ENCODE measurements at regions not wholly inside any gene's neighbourhood (a gene's known extent, or its start where the extent isn't known, plus 50 kb on each side); places are given as distances from the start of the nearest gene placed in this dataset.

- Histone ChIP-seq H3K9me2 (replicated peaks; ENCODE audit: control insufficient read depth, low read length) (no peaks in the 10 kb centered on the region), H3K36me3 (ENCODE audit: control insufficient read depth, low read length) (no peaks in the 10 kb centered on the region), H3K27me3 (ENCODE audit: control insufficient read depth, low read length) (no peaks in the 10 kb centered on the region), H4K20me1 (ENCODE audit: control insufficient read depth, insufficient read depth, low read depth, low read length) (no peaks in the 10 kb centered on the region), H3K27ac (ENCODE audit: low read depth, low read length) (no peak overlapping the region), H3K4me3 (ENCODE audit: low read length) (no peak overlapping the region), H3F3A (ENCODE audit: control insufficient read depth, insufficient read depth) (no peaks in the 10 kb centered on the region), H3K4me1 (ENCODE audit: control insufficient read depth, low read length) (no peaks in the 10 kb centered on the region), H3K79me2 (ENCODE audit: control insufficient read depth, low read length) (no peaks in the 10 kb centered on the region), H3K4me2 (ENCODE audit: low read length) (no peak overlapping the region), H3K9me3 (ENCODE audit: control insufficient read depth, insufficient read depth, low read length) (no peaks in the 10 kb centered on the region)
- TF ChIP-seq EZH2phosphoT487 (IDR thresholded peaks at IDR 0.05; ENCODE audit: borderline replicate concordance, low read length) (no peak), CTCF (IDR thresholded peaks at IDR 0.05; ENCODE audit: low read depth, low read length, poor library complexity, severe bottlenecking) (no peak)
These were observed 221.7 kb upstream of the LYZL1 start for GRCh38 chr10:29067161-29067560.

GRCh38 chr10:29067628-29068027 is 221.2 kb upstream of the LYZL1 start:
- H3K27me3 ChIP-seq (ENCODE audit: control insufficient read depth, low read length) = no peaks in the 10 kb centered on the region
- H3K36me3 ChIP-seq (ENCODE audit: control insufficient read depth, low read length) = no peaks in the 10 kb centered on the region
- H3K4me1 ChIP-seq (ENCODE audit: control insufficient read depth, low read length) = no peaks in the 10 kb centered on the region
- H3K9me3 ChIP-seq (ENCODE audit: control insufficient read depth, insufficient read depth, low read length) = no peaks in the 10 kb centered on the region
- TF ChIP-seq EZH2phosphoT487 (IDR thresholded peaks at IDR 0.05; ENCODE audit: borderline replicate concordance, low read length) (no peak), CTCF (IDR thresholded peaks at IDR 0.05; ENCODE audit: low read depth, low read length, poor library complexity, severe bottlenecking) (no peak)
- no peaks in the 10 kb centered on the region for H3F3A ChIP-seq (ENCODE audit: control insufficient read depth, insufficient read depth)
- H3K4me2 ChIP-seq (ENCODE audit: low read length) = no peak overlapping the region
- no peaks in the 10 kb centered on the region for H4K20me1 ChIP-seq (ENCODE audit: control insufficient read depth, insufficient read depth, low read depth, low read length)
- no peaks in the 10 kb centered on the region for H3K79me2 ChIP-seq (ENCODE audit: control insufficient read depth, low read length)
- H3K9me2 ChIP-seq (replicated peaks; ENCODE audit: control insufficient read depth, low read length) = no peaks in the 10 kb centered on the region
- H3K4me3 ChIP-seq (ENCODE audit: low read length) = no peak overlapping the region
- H3K27ac ChIP-seq (ENCODE audit: low read depth, low read length) = no peak overlapping the region

- Histone ChIP-seq H3K36me3 (ENCODE audit: control insufficient read depth, low read length) (no peaks in the 10 kb centered on the region), H3F3A (ENCODE audit: control insufficient read depth, insufficient read depth) (no peaks in the 10 kb centered on the region), H3K27ac (ENCODE audit: low read depth, low read length) (no peak overlapping the region), H3K4me2 (ENCODE audit: low read length) (no peak overlapping the region), H3K79me2 (ENCODE audit: control insufficient read depth, low read length) (no peaks in the 10 kb centered on the region), H3K27me3 (ENCODE audit: control insufficient read depth, low read length) (no peaks in the 10 kb centered on the region), H3K4me1 (ENCODE audit: control insufficient read depth, low read length) (no peaks in the 10 kb centered on the region), H4K20me1 (ENCODE audit: control insufficient read depth, insufficient read depth, low read depth, low read length) (no peaks in the 10 kb centered on the region), H3K4me3 (ENCODE audit: low read length) (no peak overlapping the region), H3K9me2 (replicated peaks; ENCODE audit: control insufficient read depth, low read length) (no peaks in the 10 kb centered on the region), H3K9me3 (ENCODE audit: control insufficient read depth, insufficient read depth, low read length) (no peaks in the 10 kb centered on the region)
- no peak for TF ChIP-seq EZH2phosphoT487 (IDR thresholded peaks at IDR 0.05; ENCODE audit: borderline replicate concordance, low read length)
- TF ChIP-seq CTCF (IDR thresholded peaks at IDR 0.05; ENCODE audit: low read depth, low read length, poor library complexity, severe bottlenecking) = no peak
These were observed 220.6 kb upstream of the LYZL1 start for GRCh38 chr10:29068302-29068701.

GRCh38 chr10:29068966-29069365 is 219.9 kb upstream of the LYZL1 start:
- Histone ChIP-seq H3K9me2 (replicated peaks; ENCODE audit: control insufficient read depth, low read length) (no peaks in the 10 kb centered on the region), H3K27ac (ENCODE audit: low read depth, low read length) (no peak overlapping the region), H3K36me3 (ENCODE audit: control insufficient read depth, low read length) (no peaks in the 10 kb centered on the region), H3K9me3 (ENCODE audit: control insufficient read depth, insufficient read depth, low read length) (no peaks in the 10 kb centered on the region), H3K27me3 (ENCODE audit: control insufficient read depth, low read length) (no peaks in the 10 kb centered on the region), H3K4me2 (ENCODE audit: low read length) (no peak overlapping the region), H3K4me1 (ENCODE audit: control insufficient read depth, low read length) (no peaks in the 10 kb centered on the region), H3F3A (ENCODE audit: control insufficient read depth, insufficient read depth) (no peaks in the 10 kb centered on the region), H3K4me3 (ENCODE audit: low read length) (no peak overlapping the region), H4K20me1 (ENCODE audit: control insufficient read depth, insufficient read depth, low read depth, low read length) (no peaks in the 10 kb centered on the region), H3K79me2 (ENCODE audit: control insufficient read depth, low read length) (no peaks in the 10 kb centered on the region)
- TF ChIP-seq CTCF (IDR thresholded peaks at IDR 0.05; ENCODE audit: low read depth, low read length, poor library complexity, severe bottlenecking) (no peak), EZH2phosphoT487 (IDR thresholded peaks at IDR 0.05; ENCODE audit: borderline replicate concordance, low read length) (no peak)

Data from DOHH2 (cell line).